Frontal cortex (tissue), 3 donors: ENCODE measurements at regions not wholly inside any gene's neighbourhood (a gene's known extent, or its start where the extent isn't known, plus 50 kb on each side); places are given as distances from the start of the nearest gene placed in this dataset.

Experiments
- DNase-seq, 2 donors: peaks; one replicate each; pipeline ENCODE4 v3.0.0; 2012; ENCODE audit warnings: low spot score in 2 of 2
- FAIRE-seq: peaks from 2 replicates; lab custom pipeline; 2012; peaks lifted over from hg19 to GRCh38; lab: Jason Lieb, UNC
- donor health status: control.
- donor health status: control.
- donor health status: control.

- DNase-seq (no peak), FAIRE-seq (no peak)
Measured at GRCh38 chr12:71071536-71072097, 86.2 kb downstream of the TSPAN8 start.

GRCh38 chr12:71070416-71071128 lies 87.2 kb downstream of the TSPAN8 start:
- FAIRE-seq: no peak

GRCh38 chr12:71069311-71069710 lies 88.5 kb downstream of the TSPAN8 start:
- no peak for DNase-seq
- FAIRE-seq: no peak

More at GRCh38 chr12:71070416-71071128, 87.2 kb downstream of the TSPAN8 start:
- no peak for DNase-seq

- FAIRE-seq (no peak), DNase-seq (no peak)
Measured at GRCh38 chr12:71063087-71063486, 94.7 kb downstream of the TSPAN8 start.

GRCh38 chr12:71061451-71061850 lies 96.3 kb downstream of the TSPAN8 start:
- no peak for FAIRE-seq

GRCh38 chr12:71060426-71060825 lies 97.4 kb downstream of the TSPAN8 start:
- FAIRE-seq: no peak
- DNase-seq: no peak

More at GRCh38 chr12:71061451-71061850, 96.3 kb downstream of the TSPAN8 start:
- no peak for DNase-seq

GRCh38 chr12:71057330-71057729 lies 100.5 kb downstream of the TSPAN8 start:
- FAIRE-seq (no peak), DNase-seq (no peak)

GRCh38 chr12:71054551-71054950 lies 103.2 kb downstream of the TSPAN8 start:
- no peak for FAIRE-seq

GRCh38 chr12:71046215-71046614 lies 111.6 kb downstream of the TSPAN8 start:
- FAIRE-seq: no peak
- no peak for DNase-seq

More at GRCh38 chr12:71054551-71054950, 103.2 kb downstream of the TSPAN8 start:
- no peak for DNase-seq

GRCh38 chr12:71045781-71046180 lies 112.0 kb downstream of the TSPAN8 start:
- DNase-seq (no peak), FAIRE-seq (no peak)

- FAIRE-seq (no peak), DNase-seq (no peak)
Measured at GRCh38 chr12:71041476-71041875, 116.3 kb downstream of the TSPAN8 start.

GRCh38 chr12:71038960-71039359 lies 118.4 kb upstream of the PTPRR start:
- DNase-seq: no peak
- FAIRE-seq: no peak

GRCh38 chr12:71036526-71036925 lies 116.0 kb upstream of the PTPRR start:
- FAIRE-seq (no peak), DNase-seq (no peak)

- no peak for DNase-seq
- FAIRE-seq: no peak
Measured at GRCh38 chr12:71032933-71033332, 112.4 kb upstream of the PTPRR start.

GRCh38 chr12:71029302-71029701 lies 108.8 kb upstream of the PTPRR start:
- no peak for FAIRE-seq
- no peak for DNase-seq

- DNase-seq (no peak), FAIRE-seq (no peak)
Measured at GRCh38 chr12:71027856-71028255, 107.3 kb upstream of the PTPRR start.

- FAIRE-seq: no peak
Measured at GRCh38 chr12:71024827-71025226, 104.3 kb upstream of the PTPRR start.

GRCh38 chr12:71024281-71024680 lies 103.7 kb upstream of the PTPRR start:
- DNase-seq (no peak), FAIRE-seq (no peak)

More at GRCh38 chr12:71024827-71025226, 104.3 kb upstream of the PTPRR start:
- no peak for DNase-seq

- no peak for FAIRE-seq
Measured at GRCh38 chr12:71021491-71021890, 101.0 kb upstream of the PTPRR start.

GRCh38 chr12:71019282-71019831 lies 98.8 kb upstream of the PTPRR start:
- FAIRE-seq (no peak), DNase-seq (no peak)

More at GRCh38 chr12:71021491-71021890, 101.0 kb upstream of the PTPRR start:
- no peak for DNase-seq

GRCh38 chr12:71018682-71019081 lies 98.1 kb upstream of the PTPRR start:
- DNase-seq (no peak), FAIRE-seq (no peak)
